GM23338 (cell line): ENCODE measurements at regions not wholly inside any gene's neighbourhood (a gene's known extent, or its start where the extent isn't known, plus 50 kb on each side); places are given as distances from the start of the nearest gene placed in this dataset.
A peak's percentile ranks its signal among the peaks of the same experiment; 100 is the strongest.

Source experiments
- CTCF ChIP-seq, 2 experiments: fragments of 200-600 bp in 1 of 2; sonication (generic) in 1 of 2; conservative IDR thresholded peaks; 2 replicates each; pipeline versions ENCODE4 v1.5.1 to v1.6.1; 2016 to 2017; ENCODE audit warnings: antibody characterized with exemption in 2 of 2, low read depth in 2 of 2, mild to moderate bottlenecking in 2 of 2, moderate library complexity in 1 of 2
- EZH2 ChIP-seq: fragments of 200-600 bp; sonication (generic); IDR thresholded peaks from one replicate; pipeline ENCODE4 v1.8.0; 2017; ENCODE audit warnings: antibody characterized with exemption, mild to moderate bottlenecking, low read depth; ENCODE audit not compliant: unreplicated experiment
- EZH2phosphoT487 ChIP-seq: fragments of 200-600 bp; sonication (generic); IDR thresholded peaks from one replicate; pipeline ENCODE4 v1.8.1; 2018; ENCODE audit warnings: antibody characterized with exemption; ENCODE audit not compliant: unreplicated experiment
- JUNB ChIP-seq: IDR thresholded peaks from one replicate; pipeline ENCODE4 v1.6.1; 2016; ENCODE audit warnings: antibody characterized with exemption; ENCODE audit not compliant: unreplicated experiment
- NANOG ChIP-seq: IDR thresholded peaks from 2 replicates; pipeline ENCODE4 v1.6.1; 2016; ENCODE audit warnings: antibody characterized with exemption, borderline replicate concordance
- POLR2AphosphoS5 ChIP-seq: IDR thresholded peaks from 2 replicates; pipeline ENCODE4 v1.6.1; 2016; ENCODE audit warnings: antibody characterized with exemption, low read depth
- REST ChIP-seq: IDR thresholded peaks from one replicate; pipeline ENCODE4 v1.6.1; 2018; ENCODE audit warnings: antibody characterized with exemption; ENCODE audit not compliant: unreplicated experiment
- ZNF331 ChIP-seq: fragments of 250-450 bp; sonication (Bioruptor Pico); IDR thresholded peaks from 2 replicates; pipeline ENCODE4 v1.5.0; 2020; ENCODE audit warnings: low read depth, mild to moderate bottlenecking, moderate library complexity

GRCh38 chr5:21663082-21663481, 1190.1 kb downstream of the CDH12 start:
- TF ChIP-seq CTCF (conservative IDR thresholded peaks at IDR 0.05; ENCODE audit: low read depth in 2 of 2) (peak; percentile 48 to 51), NANOG (no peak), JUNB (no peak), ZNF331 (CRISPR knock-in tag) (no peak), POLR2AphosphoS5 (no peak), REST (no peak), EZH2phosphoT487 (no peak), EZH2 (no peak)
